HepG2 (cell line): ENCODE measurements at regions not wholly inside any gene's neighbourhood (a gene's known extent, or its start where the extent isn't known, plus 50 kb on each side); places are given as distances from the start of the nearest gene placed in this dataset.

ENCODE experiments used
- ATF7 ChIP-seq, 2 experiments: fragments of 450-650 bp in 1 of 2; sonication (generic) in 1 of 2; formaldehyde crosslinking in 1 of 2; IDR thresholded peaks; 2 replicates each; pipeline versions ENCODE4 v1.4.0 to v1.6.1; 2016 to 2020; ENCODE audit warnings: antibody characterized with exemption in 1 of 2, mild to moderate bottlenecking in 1 of 2, missing genetic modification reagents in 1 of 2
- KDM2A ChIP-seq: sonication (generic); formaldehyde crosslinking; IDR thresholded peaks from 2 replicates; pipeline ENCODE4 v1.4.0; 2020; ENCODE audit warnings: low read depth, missing genetic modification reagents, borderline replicate concordance
- KLF12 ChIP-seq: sonication (generic); formaldehyde crosslinking; IDR thresholded peaks from 2 replicates; pipeline ENCODE4 v1.4.0; 2020; ENCODE audit warnings: missing genetic modification reagents, borderline replicate concordance
- KLF16 ChIP-seq, 2 experiments: sonication (generic) in 1 of 2; formaldehyde crosslinking in 1 of 2; IDR thresholded peaks; 2 replicates each; pipeline versions ENCODE4 v1.6.1 to v1.8.0; 2016 to 2023; ENCODE audit warnings: missing genetic modification reagents in 2 of 2, missing compliant biosample characterization in 1 of 2
- MIXL1 ChIP-seq: IDR thresholded peaks from 2 replicates; pipeline ENCODE4 v1.6.1; 2016
- MXI1 ChIP-seq: IDR thresholded peaks from 3 replicates; pipeline ENCODE4 v1.6.1; 2012; ENCODE audit warnings: low read depth, low read length, inconsistent platforms, borderline replicate concordance
- RBM22 ChIP-seq: fragments of 200-400 bp; formaldehyde crosslinking; optimal IDR thresholded peaks from 2 replicates; pipeline ENCODE3; 2017; ENCODE audit warnings: mild to moderate bottlenecking, low read length, moderate library complexity
- RELA ChIP-seq: sonication (generic); formaldehyde crosslinking; IDR thresholded peaks from 2 replicates; pipeline ENCODE4 v1.4.0; 2020; ENCODE audit warnings: missing genetic modification reagents
- SMC3 ChIP-seq: IDR thresholded peaks from 2 replicates; pipeline ENCODE4 v1.6.1; 2011; ENCODE audit warnings: low read length, improper control_type of control experiment
- SOX13 ChIP-seq, 3 experiments: fragments of 450-650 bp in 1 of 3; sonication (generic) in 1 of 3; formaldehyde crosslinking in 1 of 3; IDR thresholded peaks in 2 of 3; conservative IDR thresholded peaks in 1 of 3; 2 replicates each; pipeline versions ENCODE4 v1.5.0 to v1.6.1; 2016 to 2020; ENCODE audit warnings: antibody characterized with exemption in 1 of 3, mild to moderate bottlenecking in 1 of 3, missing compliant biosample characterization in 1 of 3, missing genetic modification reagents in 1 of 3, moderate library complexity in 1 of 3
- SOX6 ChIP-seq, 2 experiments: fragments of 450-650 bp in 1 of 2; sonication (generic) in 1 of 2; formaldehyde crosslinking in 1 of 2; IDR thresholded peaks; 2 replicates each; pipeline versions ENCODE4 v1.4.0 to v1.6.1; 2017 to 2020; ENCODE audit warnings: antibody characterized with exemption in 1 of 2, mild to moderate bottlenecking in 1 of 2, missing genetic modification reagents in 1 of 2
- SP2 ChIP-seq: sonication (generic); formaldehyde crosslinking; IDR thresholded peaks from 2 replicates; pipeline ENCODE4 v1.5.1; 2020; ENCODE audit warnings: mild to moderate bottlenecking, missing genetic modification reagents
- SSRP1 ChIP-seq: IDR thresholded peaks from 2 replicates; pipeline ENCODE4 v1.6.1; 2016; ENCODE audit warnings: control low read depth
- YEATS2 ChIP-seq: sonication (generic); formaldehyde crosslinking; IDR thresholded peaks from 2 replicates; pipeline ENCODE4 v1.4.0; 2020; ENCODE audit warnings: missing genetic modification reagents, borderline replicate concordance
- ZFP36L2 ChIP-seq: sonication (generic); formaldehyde crosslinking; IDR thresholded peaks from 2 replicates; pipeline ENCODE4 v1.4.0; 2020; ENCODE audit warnings: missing genetic modification reagents
- ZNF292 ChIP-seq: sonication (generic); formaldehyde crosslinking; IDR thresholded peaks from 2 replicates; pipeline ENCODE4 v1.8.1; 2022; ENCODE audit warnings: mild to moderate bottlenecking, low read depth, missing genetic modification reagents, borderline replicate concordance
- ZNF891 ChIP-seq: sonication (generic); formaldehyde crosslinking; IDR thresholded peaks from 2 replicates; pipeline ENCODE4 v1.5.0; 2020; ENCODE audit warnings: mild to moderate bottlenecking, missing genetic modification reagents
- TF ChIP-seq, protein P1 (sequence below): sonication (generic); formaldehyde crosslinking; IDR thresholded peaks from 2 replicates; pipeline ENCODE4 v1.9.0; 2022; ENCODE audit warnings: missing genetic modification reagents, mild to moderate bottlenecking, borderline replicate concordance
- TF ChIP-seq, protein P2 (sequence below): IDR thresholded peaks from 2 replicates; pipeline ENCODE4 v1.4.0; 2020; ENCODE audit warnings: mild to moderate bottlenecking, missing genetic modification reagents
- TF ChIP-seq, protein P3 (sequence below): sonication (generic); formaldehyde crosslinking; IDR thresholded peaks from 2 replicates; pipeline ENCODE4 v1.5.0; 2020; ENCODE audit warnings: mild to moderate bottlenecking, low read depth, missing genetic modification reagents, borderline replicate concordance
- TF ChIP-seq, protein P4 (sequence below): sonication (generic); formaldehyde crosslinking; IDR thresholded peaks from 2 replicates; pipeline ENCODE4 v1.5.0; 2020; ENCODE audit warnings: missing genetic modification reagents

DNA sequence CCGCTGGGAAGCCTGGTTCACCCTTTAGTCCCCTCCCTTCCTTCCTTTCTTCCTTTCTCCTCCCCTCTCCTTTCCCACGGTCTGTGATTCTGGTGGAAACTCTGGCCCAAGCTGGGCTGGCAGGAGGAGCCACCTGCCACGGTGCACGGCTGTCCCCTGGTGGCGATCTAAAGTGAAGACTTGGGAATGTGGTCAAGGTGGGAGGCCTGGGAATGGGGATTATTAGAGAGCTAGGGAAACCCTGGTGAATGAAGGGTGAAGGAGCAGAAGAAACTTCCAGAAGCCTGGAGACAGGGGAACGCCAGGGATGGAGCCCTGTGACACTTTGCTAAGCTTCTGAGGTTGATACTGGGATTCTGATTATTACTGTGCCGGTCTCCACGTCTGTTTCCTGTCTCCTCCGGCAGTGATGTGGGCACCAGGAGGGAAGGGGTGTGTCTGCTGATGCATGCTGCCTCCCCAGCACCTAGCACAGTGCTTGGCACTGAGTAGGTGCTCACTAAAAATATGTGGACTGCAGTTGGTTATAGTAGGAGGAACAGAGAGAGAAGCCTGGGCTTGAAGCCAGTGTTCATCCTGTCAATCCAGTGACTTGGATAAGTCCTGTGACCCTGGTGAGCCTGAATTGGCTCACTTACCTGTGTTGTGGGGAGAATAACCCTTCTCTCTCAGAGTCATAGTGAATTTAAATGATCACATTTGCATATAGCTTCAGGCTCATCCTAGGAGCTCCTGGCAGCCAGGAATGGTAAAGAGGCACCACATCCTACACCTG, 71.2 kb upstream of the NBPF3 start (continued):
- TF ChIP-seq ZNF292 (no peak), ZFP36L2 (CRISPR knock-in tag) (0 out of 2 replicates have a peak, but pooled peaks have one; percentile 57), ATF7 (IDR thresholded peaks at IDR 0.05) (no peak), ATF7 (CRISPR knock-in tag; IDR thresholded peaks at IDR 0.05) (no peak), KLF16 (CRISPR knock-in tag; IDR thresholded peaks at IDR 0.05) (peak in 1 of 2 experiments; percentile 70; a peak in 1 of 4 replicates), MXI1 (0 out of 3 replicates have a peak, but pooled peaks have one; percentile 38), SOX13 (IDR thresholded peaks at IDR 0.05) (no peak), SOX13 (CRISPR knock-in tag; conservative IDR thresholded peaks at IDR 0.05 in 1 of 2, IDR thresholded peaks at IDR 0.05 in 1 of 2) (peak in 1 of 2 experiments; percentile 15; a peak in 1 of 4 replicates), MIXL1 (CRISPR knock-in tag) (peak; percentile 78), SOX6 (IDR thresholded peaks at IDR 0.05) (no peak), SOX6 (CRISPR knock-in tag; IDR thresholded peaks at IDR 0.05) (0 out of 2 replicates have a peak, but pooled peaks have one; percentile 10), SP2 (CRISPR knock-in tag) (no peak), SSRP1 (CRISPR knock-in tag) (no peak), RELA (CRISPR knock-in tag) (0 out of 2 replicates have a peak, but pooled peaks have one; percentile 59), ZNF891 (CRISPR knock-in tag) (no peak), SMC3 (peak; percentile 99), YEATS2 (CRISPR knock-in tag) (0 out of 2 replicates have a peak, but pooled peaks have one; percentile 52), KLF12 (CRISPR knock-in tag) (no peak), KDM2A (CRISPR knock-in tag) (peak; percentile 83), RBM22 (no peak)
- TF ChIP-seq, protein P1, sequence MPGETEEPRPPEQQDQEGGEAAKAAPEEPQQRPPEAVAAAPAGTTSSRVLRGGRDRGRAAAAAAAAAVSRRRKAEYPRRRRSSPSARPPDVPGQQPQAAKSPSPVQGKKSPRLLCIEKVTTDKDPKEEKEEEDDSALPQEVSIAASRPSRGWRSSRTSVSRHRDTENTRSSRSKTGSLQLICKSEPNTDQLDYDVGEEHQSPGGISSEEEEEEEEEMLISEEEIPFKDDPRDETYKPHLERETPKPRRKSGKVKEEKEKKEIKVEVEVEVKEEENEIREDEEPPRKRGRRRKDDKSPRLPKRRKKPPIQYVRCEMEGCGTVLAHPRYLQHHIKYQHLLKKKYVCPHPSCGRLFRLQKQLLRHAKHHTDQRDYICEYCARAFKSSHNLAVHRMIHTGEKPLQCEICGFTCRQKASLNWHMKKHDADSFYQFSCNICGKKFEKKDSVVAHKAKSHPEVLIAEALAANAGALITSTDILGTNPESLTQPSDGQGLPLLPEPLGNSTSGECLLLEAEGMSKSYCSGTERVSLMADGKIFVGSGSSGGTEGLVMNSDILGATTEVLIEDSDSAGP (CRISPR knock-in tag) = peak; percentile 53
- TF ChIP-seq, protein P2, sequence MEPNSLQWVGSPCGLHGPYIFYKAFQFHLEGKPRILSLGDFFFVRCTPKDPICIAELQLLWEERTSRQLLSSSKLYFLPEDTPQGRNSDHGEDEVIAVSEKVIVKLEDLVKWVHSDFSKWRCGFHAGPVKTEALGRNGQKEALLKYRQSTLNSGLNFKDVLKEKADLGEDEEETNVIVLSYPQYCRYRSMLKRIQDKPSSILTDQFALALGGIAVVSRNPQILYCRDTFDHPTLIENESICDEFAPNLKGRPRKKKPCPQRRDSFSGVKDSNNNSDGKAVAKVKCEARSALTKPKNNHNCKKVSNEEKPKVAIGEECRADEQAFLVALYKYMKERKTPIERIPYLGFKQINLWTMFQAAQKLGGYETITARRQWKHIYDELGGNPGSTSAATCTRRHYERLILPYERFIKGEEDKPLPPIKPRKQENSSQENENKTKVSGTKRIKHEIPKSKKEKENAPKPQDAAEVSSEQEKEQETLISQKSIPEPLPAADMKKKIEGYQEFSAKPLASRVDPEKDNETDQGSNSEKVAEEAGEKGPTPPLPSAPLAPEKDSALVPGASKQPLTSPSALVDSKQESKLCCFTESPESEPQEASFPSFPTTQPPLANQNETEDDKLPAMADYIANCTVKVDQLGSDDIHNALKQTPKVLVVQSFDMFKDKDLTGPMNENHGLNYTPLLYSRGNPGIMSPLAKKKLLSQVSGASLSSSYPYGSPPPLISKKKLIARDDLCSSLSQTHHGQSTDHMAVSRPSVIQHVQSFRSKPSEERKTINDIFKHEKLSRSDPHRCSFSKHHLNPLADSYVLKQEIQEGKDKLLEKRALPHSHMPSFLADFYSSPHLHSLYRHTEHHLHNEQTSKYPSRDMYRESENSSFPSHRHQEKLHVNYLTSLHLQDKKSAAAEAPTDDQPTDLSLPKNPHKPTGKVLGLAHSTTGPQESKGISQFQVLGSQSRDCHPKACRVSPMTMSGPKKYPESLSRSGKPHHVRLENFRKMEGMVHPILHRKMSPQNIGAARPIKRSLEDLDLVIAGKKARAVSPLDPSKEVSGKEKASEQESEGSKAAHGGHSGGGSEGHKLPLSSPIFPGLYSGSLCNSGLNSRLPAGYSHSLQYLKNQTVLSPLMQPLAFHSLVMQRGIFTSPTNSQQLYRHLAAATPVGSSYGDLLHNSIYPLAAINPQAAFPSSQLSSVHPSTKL (CRISPR knock-in tag) = 0 out of 2 replicates have a peak, but pooled peaks have one; percentile 28
- TF ChIP-seq, protein P3, sequence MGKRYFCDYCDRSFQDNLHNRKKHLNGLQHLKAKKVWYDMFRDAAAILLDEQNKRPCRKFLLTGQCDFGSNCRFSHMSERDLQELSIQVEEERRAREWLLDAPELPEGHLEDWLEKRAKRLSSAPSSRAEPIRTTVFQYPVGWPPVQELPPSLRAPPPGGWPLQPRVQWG (CRISPR knock-in tag) = no peak
- TF ChIP-seq, protein P4, sequence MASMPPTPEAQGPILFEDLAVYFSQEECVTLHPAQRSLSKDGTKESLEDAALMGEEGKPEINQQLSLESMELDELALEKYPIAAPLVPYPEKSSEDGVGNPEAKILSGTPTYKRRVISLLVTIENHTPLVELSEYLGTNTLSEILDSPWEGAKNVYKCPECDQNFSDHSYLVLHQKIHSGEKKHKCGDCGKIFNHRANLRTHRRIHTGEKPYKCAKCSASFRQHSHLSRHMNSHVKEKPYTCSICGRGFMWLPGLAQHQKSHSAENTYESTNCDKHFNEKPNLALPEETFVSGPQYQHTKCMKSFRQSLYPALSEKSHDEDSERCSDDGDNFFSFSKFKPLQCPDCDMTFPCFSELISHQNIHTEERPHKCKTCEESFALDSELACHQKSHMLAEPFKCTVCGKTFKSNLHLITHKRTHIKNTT (CRISPR knock-in tag) = no peak
